HG03354 (cell line): ENCODE measurements at regions not wholly inside any gene's neighbourhood (a gene's known extent, or its start where the extent isn't known, plus 50 kb on each side); places are given as distances from the start of the nearest gene placed in this dataset.

Source experiments
- ATAC-seq: cut with Tn5 transposase; IDR thresholded peaks from one replicate; pipeline ENCODE4 v1.9.1; 2021; ENCODE audit warnings: mild to moderate bottlenecking; ENCODE audit not compliant: unreplicated experiment, poor library complexity, severe bottlenecking

- no peak for ATAC-seq
Observed at GRCh38 chr5:159451197-159452052, 121.1 kb upstream of the IL12B start.

DNA sequence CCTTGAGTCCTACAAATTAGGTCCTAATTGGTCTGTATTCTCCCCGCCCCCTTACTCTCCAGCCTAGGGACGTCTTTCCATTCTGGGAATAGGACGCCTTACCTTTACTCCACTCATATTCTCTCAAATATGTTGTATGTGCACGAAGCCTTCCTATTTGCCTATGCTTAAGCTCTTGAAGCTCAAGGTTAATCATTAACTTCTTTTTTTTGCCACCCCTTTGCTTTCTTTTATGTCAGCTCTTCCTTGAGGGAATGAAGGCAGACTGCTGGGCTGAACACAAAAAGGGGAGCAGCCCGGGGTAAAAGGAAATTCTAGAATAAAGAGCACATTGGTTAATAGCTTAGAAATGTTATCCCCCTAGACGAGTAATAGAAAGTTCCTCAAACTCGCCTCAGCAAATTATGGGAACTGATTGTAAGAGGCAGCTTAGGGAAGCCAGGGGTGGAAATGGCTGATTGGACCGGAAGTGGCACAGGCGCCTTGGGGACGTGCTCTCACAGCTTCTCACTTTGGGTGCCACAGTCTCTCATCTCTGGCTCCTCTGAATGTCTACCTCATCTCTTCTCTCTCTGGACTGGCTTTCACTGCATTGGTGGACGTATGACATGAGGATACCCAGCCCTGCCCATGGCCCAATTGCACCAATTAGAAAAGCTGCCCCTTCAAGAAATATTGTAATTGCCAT lies 122.3 kb upstream of the IL12B start:
- ATAC-seq, result no peak

- no peak for ATAC-seq
Observed at GRCh38 chr5:159453209-159453608, 122.9 kb upstream of the IL12B start.

GRCh38 chr5:159456261-159456660 lies 126.0 kb upstream of the IL12B start:
- peak; percentile 1 for ATAC-seq

GRCh38 chr5:159456722-159457465 lies 126.6 kb upstream of the IL12B start:
- peak; percentile 84 for ATAC-seq

- peak; percentile 48 for ATAC-seq
Observed at GRCh38 chr5:159458217-159458711, 128.0 kb upstream of the IL12B start.

DNA sequence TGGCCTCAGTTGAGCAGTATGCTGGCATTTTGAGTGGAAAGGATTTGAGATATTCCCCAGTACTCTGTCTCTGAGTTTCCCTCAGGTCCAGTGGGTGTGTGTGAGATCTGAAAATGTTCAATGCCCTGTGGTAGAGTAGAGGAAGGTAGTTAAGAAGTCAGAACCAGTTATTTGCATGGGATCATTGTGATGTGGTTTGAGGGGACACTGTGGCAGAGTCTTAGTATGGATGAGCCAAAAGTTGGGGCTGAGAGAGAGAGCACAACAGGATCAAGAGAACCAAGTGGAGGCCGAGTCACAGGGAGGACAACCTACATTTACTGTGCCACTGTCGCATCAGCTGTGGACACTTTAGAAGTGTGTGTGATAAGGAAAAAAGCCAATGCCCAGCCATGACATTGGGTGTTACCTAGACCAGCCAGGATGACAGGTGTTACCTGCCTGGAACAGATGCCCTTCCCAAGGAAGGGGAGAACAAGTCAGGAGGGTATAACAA lies 128.9 kb upstream of the IL12B start:
- no peak for ATAC-seq

GRCh38 chr5:159459951-159460538 lies 129.8 kb upstream of the IL12B start:
- ATAC-seq, result peak; percentile 38

- ATAC-seq, result no peak
Observed at GRCh38 chr5:159463590-159464321, 133.5 kb upstream of the IL12B start.

- ATAC-seq, result no peak
Observed at GRCh38 chr5:159465604-159466003, 135.3 kb upstream of the IL12B start.

GRCh38 chr5:159467666-159468065 lies 137.4 kb upstream of the IL12B start:
- ATAC-seq, result no peak

DNA sequence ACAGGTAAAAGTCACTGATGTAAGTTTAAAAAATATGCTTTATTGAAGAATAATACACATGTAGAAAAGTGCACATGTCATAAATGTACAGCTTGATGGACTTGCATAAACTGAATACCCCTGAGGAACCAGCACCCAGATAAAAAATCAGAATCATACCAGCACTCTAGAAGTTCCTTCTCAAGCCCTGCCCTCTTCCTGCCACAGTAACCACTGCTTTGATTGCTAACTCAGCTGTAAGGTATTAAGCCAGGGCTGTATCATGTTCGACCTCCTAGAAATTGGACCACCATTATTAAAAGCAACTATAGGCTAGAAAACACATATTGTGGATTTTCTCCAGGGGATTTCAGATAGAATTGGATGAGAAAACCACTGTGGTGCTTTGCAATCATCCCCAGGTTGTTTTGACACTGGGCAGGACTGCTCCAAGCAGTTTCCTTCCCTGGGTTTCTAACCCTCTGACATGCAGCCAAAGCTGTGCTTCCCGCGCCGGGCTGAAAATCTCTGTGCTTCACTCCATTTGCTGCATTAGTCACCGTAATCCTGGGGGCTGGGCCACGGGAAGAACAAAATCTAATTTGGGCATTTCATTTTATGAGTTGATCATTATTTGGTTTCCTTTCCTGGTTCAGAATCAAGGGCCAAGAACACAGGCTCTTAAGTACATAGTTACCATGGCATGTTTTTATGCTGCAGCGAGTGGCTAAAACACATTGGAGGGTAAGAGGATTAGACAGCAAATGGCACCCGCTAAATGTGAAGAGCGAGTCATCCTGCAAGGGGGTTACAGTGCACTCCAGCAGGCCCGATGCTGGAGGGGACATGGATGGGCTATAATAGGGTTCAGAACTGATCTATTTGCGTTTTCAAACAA lies 139.4 kb upstream of the IL12B start:
- ATAC-seq, result peak; percentile 90

GRCh38 chr5:159471904-159472303 lies 141.6 kb upstream of the IL12B start:
- no peak for ATAC-seq

DNA sequence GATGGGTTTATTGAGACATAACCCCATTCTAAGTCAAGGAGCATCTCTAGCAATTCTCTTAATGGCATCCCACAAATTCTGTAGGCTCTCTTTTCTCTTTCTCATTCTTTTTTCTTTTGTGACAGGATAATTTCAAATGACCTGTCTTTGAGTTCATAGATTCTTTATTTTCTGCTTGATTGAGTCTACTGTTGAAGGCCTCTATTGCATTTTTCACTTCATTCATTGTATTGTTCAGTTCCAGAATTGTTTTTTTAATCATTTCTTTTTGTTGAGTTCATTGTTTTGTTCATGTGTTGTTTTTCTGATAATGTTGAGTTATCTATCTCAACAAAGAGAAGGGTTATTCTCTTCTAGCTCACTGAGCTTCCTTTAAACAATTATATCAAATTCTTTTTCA lies 144.7 kb upstream of the IL12B start:
- ATAC-seq, result no peak

DNA sequence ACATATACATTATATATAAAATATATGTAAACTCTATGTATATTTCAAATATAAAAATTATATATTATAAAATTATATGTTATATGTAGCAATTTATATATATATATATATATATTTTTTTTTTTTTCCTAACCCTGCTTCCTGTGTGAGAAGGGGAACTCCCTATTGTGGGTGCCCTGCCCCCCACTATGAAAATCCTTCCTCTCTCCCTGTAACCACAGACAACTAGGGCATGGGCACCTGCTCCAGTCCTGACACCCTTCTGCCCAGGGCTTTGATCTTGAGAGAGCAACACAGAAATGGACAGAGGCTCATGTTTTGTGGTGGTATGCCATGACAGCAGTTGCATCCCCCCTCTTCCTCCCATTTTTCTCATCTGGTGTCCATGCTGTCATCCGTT lies 148.7 kb upstream of the IL12B start:
- ATAC-seq, result no peak

GRCh38 chr5:159480849-159481248 lies 150.6 kb upstream of the IL12B start:
- ATAC-seq, result no peak

DNA sequence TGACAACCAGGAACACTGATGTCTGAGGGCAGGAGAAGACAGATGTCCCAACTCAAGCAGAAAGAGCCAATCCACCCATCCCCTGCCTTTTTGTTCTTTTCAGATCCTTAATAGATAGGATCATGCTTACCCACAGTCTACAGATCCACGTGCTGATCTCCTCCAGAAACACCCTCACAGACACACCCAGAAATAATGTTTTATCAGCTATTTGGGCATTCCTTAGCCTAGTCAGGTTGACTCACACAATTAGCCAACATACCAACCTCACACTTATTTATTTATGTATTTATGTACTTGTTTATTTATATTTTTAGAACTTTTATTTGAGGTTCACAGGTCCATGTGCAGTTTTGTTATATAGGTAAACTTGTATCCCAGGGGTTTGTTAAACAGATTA lies 151.5 kb upstream of the IL12B start:
- ATAC-seq, result no peak

DNA sequence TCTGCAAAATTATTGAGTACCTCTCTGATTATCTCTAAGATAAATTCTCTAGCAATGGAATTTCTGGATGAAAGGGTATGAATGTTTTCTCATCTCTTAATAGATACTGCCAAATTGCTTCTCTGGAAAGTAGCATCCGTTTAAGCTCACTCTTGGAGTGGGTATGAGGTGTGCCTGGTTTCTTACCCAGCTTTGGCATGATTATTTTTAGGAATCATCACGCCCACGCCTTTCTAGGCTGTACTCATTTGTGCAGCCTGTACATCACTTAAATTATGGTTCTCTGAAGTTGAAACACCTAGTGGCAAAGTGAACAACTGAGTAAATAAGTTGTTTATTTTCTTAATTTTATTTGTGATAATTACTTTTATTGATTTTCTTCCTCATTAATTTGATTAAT lies 156.5 kb upstream of the IL12B start:
- no peak for ATAC-seq
